GM18868 (cell line): ENCODE measurements at regions not wholly inside any gene's neighbourhood (a gene's known extent, or its start where the extent isn't known, plus 50 kb on each side); places are given as distances from the start of the nearest gene placed in this dataset.

Experiments
- ATAC-seq: cut with Tn5 transposase; IDR thresholded peaks from one replicate; pipeline ENCODE4 v1.9.1; 2021; ENCODE audit warnings: mild to moderate bottlenecking, moderate library complexity; ENCODE audit not compliant: unreplicated experiment

DNA sequence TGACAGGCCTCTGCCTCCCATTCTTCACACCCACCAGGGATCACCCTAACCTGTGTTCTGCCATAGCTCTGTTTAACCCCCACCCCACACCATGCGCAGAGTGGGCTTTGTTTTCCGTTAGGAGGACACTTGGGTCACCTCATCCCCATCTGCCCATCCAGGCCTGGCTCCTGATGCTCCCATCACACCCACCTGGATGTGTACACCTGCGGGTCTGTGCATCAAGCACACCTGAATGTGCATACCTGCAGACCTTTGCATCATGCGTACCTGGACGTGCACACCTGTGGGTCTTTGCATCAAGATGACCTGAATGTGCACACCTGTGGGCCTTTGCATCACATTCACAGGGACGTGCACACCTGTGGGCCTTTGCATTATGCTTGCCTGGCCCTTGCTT is 835.8 kb upstream of the TMEM132C start:
- ATAC-seq: no peak

GRCh38 chr12:127431594-127431993 is 835.4 kb upstream of the TMEM132C start:
- ATAC-seq: no peak

- ATAC-seq: no peak
Observed at GRCh38 chr12:127435439-127435838, 831.5 kb upstream of the TMEM132C start.

DNA sequence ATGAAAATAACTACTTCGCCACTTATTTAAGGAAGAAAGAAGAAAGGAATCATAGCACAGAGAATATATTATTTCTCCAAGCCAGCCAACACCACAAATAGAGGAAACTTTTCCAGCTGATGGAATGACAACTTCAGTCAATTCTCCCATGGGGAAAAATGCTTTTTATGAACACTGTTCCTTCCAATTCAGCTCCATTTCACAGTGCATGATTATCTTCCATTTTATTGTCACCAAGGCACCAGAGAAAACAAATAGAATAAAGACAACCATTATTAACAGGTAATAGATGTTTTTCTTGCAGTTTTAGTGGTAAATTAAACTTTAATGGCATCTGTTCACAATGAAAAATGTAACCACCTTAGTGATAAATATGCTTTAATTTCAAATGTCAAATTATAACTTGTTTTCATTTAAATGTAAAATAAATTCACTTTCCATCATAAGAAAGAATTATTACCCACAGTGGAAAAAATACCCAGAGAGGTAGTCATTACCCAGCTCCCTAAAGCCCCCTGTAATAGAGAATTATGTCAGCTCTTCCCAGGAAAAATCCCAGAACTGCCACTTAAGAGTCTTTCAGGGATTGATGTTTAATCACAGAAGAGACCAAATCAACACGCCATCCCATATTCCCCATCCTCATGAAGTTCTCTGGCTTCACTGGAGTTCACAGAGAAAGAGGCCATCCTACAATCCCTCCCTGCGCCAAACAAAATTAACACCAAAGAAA is 828.3 kb upstream of the TMEM132C start:
- ATAC-seq: no peak

- ATAC-seq: no peak
Observed at GRCh38 chr12:127445581-127446139, 821.3 kb upstream of the TMEM132C start.

- no peak for ATAC-seq
Observed at GRCh38 chr12:127448906-127449305, 818.1 kb upstream of the TMEM132C start.

- ATAC-seq: no peak
Observed at GRCh38 chr12:127450826-127451225, 816.1 kb upstream of the TMEM132C start.

- no peak for ATAC-seq
Observed at GRCh38 chr12:127455347-127456265, 811.4 kb upstream of the TMEM132C start.

DNA sequence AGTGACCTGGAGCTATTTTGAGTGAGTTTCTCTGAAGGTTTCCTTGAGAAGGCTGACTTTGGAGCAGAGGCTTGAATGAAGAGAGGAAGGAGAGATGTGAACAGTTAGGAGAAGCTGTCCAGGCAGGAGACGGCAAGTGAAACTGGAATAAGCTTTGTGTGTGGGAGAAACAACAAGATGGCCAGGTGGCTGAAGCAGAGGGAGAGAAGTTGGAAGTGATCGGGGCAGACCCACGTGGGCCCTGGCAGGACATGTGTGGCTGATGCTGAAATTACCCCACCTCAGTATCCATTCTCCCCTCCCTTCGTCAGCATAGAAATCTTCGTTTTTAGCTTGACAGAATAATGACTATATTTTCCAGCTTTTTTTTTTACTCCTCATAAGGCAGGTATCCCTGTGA is 809.2 kb upstream of the TMEM132C start:
- no peak for ATAC-seq

- no peak for ATAC-seq
Observed at GRCh38 chr12:127459166-127459565, 807.8 kb upstream of the TMEM132C start.

GRCh38 chr12:127459687-127460086 is 807.3 kb upstream of the TMEM132C start:
- ATAC-seq: no peak

GRCh38 chr12:127463237-127463636 is 803.7 kb upstream of the TMEM132C start:
- no peak for ATAC-seq

DNA sequence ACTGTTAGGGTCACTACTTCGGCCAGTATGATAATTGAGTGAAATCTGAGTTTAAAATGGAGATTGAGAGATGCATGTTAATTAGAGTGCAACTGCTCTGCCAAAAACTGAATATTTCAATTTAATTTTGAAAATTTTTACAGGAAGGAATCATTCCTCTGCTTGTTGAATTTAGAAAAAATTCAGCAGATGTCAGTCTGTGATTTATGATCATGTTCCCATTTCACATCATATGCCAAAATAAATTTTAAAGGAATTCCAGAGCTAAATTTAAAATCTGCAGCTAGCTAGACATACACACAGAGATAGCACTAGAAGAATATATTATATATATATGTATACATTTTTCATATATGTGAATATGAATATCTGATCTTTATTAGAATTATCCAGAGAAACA is 797.6 kb upstream of the TMEM132C start:
- ATAC-seq: no peak

- ATAC-seq: no peak
Observed at GRCh38 chr12:127473766-127474165, 793.2 kb upstream of the TMEM132C start.

GRCh38 chr12:127479256-127479655 is 787.7 kb upstream of the TMEM132C start:
- no peak for ATAC-seq

DNA sequence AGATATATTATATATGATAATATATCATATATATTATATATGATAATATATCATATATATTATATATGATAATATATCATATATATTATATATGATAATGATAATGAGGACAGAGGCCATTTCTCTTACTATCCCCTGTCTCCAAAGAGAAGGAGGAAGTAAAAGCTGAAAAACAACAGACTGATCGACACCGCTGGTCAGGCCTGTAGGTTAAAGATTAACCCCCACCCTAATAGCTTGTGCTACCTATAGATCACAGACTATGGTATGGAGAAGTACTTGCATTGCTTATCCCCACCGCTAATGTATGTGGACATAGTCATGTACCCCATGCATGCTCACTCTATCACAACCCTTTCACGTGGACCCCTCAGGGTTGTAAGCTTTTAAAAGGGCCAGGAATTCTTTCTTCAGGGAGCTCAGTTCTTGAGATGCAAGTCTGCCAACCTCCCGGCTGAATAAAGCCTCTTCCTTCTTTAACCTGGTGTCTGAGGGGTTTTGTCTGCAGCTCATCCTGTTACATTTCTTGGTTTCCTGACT is 786.1 kb upstream of the TMEM132C start:
- ATAC-seq: no peak

DNA sequence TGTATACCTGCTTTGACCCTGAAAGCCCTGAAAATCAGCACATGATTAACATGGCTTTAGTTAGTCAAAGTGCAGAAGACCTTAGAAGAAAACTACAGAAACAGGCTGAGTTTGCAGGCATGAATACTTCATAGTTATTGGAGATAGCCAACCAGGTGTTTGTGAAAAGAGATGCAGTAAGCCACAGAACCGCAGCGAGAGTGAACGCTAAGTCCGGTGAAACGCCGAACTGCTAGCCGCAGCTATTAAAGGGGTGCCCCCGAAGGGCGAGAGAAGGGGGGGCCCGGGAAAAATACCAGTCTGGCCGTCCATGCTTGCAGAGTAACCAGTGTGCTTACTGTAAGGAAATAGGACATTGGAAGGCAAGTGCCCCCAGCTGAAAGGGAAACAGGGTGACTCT is 784.0 kb upstream of the TMEM132C start:
- no peak for ATAC-seq

DNA sequence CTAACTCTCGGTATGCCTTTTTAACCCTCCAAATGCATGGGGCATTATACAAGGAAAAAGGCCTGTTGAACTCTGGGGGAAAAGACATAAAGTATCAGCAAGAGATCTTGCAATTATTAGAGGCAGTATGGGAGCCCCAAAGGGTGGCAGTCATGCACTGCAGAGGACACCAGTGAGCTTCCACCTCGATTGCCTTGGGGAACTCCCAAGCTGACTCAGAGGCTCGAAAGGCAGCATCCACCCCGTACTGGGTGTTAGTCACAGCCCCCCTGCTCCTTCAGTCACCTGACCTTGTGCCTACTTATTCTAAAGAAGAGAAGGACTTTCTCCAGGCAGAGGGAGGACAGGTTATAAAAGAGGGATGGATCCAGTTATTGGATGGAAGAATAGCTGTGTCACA is 781.4 kb upstream of the TMEM132C start:
- ATAC-seq: peak; percentile 88

DNA sequence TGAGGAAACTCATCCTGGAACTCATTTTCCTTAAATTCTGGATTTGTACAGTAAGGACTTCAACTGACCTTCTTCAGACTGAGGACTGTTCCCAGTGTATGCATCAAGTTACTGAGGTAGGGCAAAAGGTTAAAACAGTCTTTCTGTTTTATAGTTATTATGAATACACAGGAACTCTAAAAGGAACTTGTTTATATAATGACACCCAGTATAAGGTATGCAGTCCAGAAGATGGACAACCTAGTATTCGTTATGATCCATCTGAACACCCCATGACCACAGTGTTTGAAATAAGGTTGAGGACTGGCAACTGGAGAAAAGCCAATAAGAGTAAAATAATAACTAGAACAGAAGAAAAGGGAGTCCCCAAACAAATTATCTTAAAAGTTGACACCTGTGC is 779.9 kb upstream of the TMEM132C start:
- no peak for ATAC-seq

DNA sequence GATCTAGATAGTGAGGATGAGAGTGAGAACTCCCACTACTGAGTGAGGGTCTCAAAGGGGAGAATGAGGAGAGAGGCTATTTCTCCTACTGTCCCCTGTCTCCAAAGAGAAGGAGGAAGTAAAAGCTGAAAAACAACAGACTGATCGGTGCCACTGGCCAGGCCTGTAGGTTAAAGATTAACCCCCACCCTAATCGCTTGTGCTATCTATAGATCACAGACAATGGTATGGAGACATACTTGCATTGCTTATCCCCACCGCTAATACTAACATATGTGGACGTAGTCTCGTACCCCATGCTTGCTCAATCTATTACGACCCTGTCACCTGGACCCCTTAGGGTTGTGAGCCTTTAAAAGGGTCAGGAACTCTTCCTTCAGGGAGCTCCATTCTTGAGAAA is 777.9 kb upstream of the TMEM132C start:
- no peak for ATAC-seq
